Activated CD4-positive, alpha-beta memory T cell treated with anti-CD3 and anti-CD28 coated beads for 36 hours (primary cell): ENCODE measurements at regions not wholly inside any gene's neighbourhood (a gene's known extent, or its start where the extent isn't known, plus 50 kb on each side); places are given as distances from the start of the nearest gene placed in this dataset.

ENCODE experiments used
- CTCF ChIA-PET: fragments of 350-600 bp; sonication (Branson Sonifier 250); formaldehyde crosslinking; loops from one replicate; lab custom pipeline; 2021; ENCODE audit warnings: antibody characterized with exemption, inconsistent platforms; lab: Charles Lee
- POLR2A ChIA-PET: fragments of 350-600 bp; sonication (Branson Sonifier 250); formaldehyde crosslinking; loops from one replicate; lab custom pipeline; 2021; ENCODE audit warnings: antibody characterized with exemption; lab: Charles Lee
- DNase-seq: peaks from one replicate; pipeline ENCODE4 v3.0.0-alpha.2; 2020
- H3K27ac Mint-ChIP-seq: one replicate; pipeline ENCODE4 v1.8.0; 2021; ENCODE audit warnings: mixed read lengths
- H3K27me3 Mint-ChIP-seq: one replicate; pipeline ENCODE4 v1.8.0; 2021; ENCODE audit warnings: mixed read lengths
- H3K36me3 Mint-ChIP-seq: one replicate; pipeline ENCODE4 v1.8.0; 2021; ENCODE audit warnings: mixed read lengths
- H3K4me1 Mint-ChIP-seq: one replicate; pipeline ENCODE4 v1.8.0; 2021; ENCODE audit warnings: low read depth, mixed read lengths
- H3K4me3 Mint-ChIP-seq: one replicate; pipeline ENCODE4 v1.8.0; 2021; ENCODE audit warnings: mild to moderate bottlenecking, mixed read lengths
- H3K9me3 Mint-ChIP-seq: one replicate; pipeline ENCODE4 v1.8.0; 2021; ENCODE audit warnings: mixed read lengths
- intact Hi-C: fragments of 100-400 bp; cut with micrococcal nuclease; formaldehyde crosslinking; loops from one replicate; pipeline ENCODE4 v1.15.1; 2023

- Mint-ChIP-seq H3K4me3 (no peak overlapping the region), H3K4me1 (peaks cover 2% of the 10 kb centered on the region), H3K27ac (no peak overlapping the region), H3K9me3 (no peaks in the 10 kb centered on the region), H3K36me3 (no peaks in the 10 kb centered on the region), H3K27me3 (peaks cover 8% of the 10 kb centered on the region)
- no peak for DNase-seq
- ChIA-PET CTCF (no interaction called here), POLR2A (no interaction called here)
- intact Hi-C loops: no loop called here
Measured at GRCh38 chr13:110773480-110773879, 60.0 kb downstream of the ING1 start.

DNA sequence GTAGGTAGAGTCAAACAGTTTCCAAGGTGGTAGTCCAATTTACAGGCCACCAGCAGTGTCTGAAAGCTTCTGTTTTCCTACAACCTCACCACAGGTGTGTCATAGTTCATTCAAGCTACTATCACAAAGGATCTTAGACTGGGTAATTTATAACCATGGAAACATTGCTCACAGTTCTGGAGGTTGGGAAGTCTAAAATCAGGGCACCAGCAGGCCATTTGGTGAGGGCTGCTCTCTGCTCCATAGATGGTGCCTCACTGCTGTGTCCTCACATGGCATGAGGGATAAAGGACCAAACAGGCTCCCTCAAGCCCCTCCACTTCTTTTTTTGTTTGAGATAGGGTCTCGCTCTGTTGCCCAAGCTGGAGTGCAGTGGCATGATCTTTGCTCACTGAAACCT, 60.6 kb downstream of the ING1 start:
- Mint-ChIP-seq H3K27me3 (peaks cover 8% of the 10 kb centered on the region), H3K27ac (no peak overlapping the region), H3K36me3 (no peaks in the 10 kb centered on the region), H3K9me3 (no peaks in the 10 kb centered on the region), H3K4me1 (peaks cover 2% of the 10 kb centered on the region), H3K4me3 (no peak overlapping the region)
- DNase-seq: no peak
- ChIA-PET CTCF (no interaction called here), POLR2A (no interaction called here)
- intact Hi-C loops: no loop called here

GRCh38 chr13:110774490-110774889, 61.0 kb downstream of the ING1 start:
- H3K27ac Mint-ChIP-seq: no peak overlapping the region
- H3K4me3 Mint-ChIP-seq: no peak overlapping the region
- no peaks in the 10 kb centered on the region for H3K9me3 Mint-ChIP-seq
- peaks cover 2% of the 10 kb centered on the region for H3K4me1 Mint-ChIP-seq
- DNase-seq: no peak
- H3K27me3 Mint-ChIP-seq: peaks cover 8% of the 10 kb centered on the region
- intact Hi-C loops: no loop called here
- POLR2A ChIA-PET: no interaction called here
- no peaks in the 10 kb centered on the region for H3K36me3 Mint-ChIP-seq
- CTCF ChIA-PET: no interaction called here

- H3K4me3 Mint-ChIP-seq: no peak overlapping the region
- no peak for DNase-seq
- H3K27me3 Mint-ChIP-seq: peaks cover 10% of the 10 kb centered on the region
- POLR2A ChIA-PET: no interaction called here
- peaks cover 1% of the 10 kb centered on the region for H3K36me3 Mint-ChIP-seq
- intact Hi-C loops: no loop called here
- H3K4me1 Mint-ChIP-seq: peaks cover 2% of the 10 kb centered on the region
- H3K27ac Mint-ChIP-seq: no peak overlapping the region
- CTCF ChIA-PET: no interaction called here
- no peaks in the 10 kb centered on the region for H3K9me3 Mint-ChIP-seq
Measured at GRCh38 chr13:110775576-110775975, 62.1 kb downstream of the ING1 start.

GRCh38 chr13:110777251-110777820, 63.8 kb downstream of the ING1 start:
- Mint-ChIP-seq H3K27ac (no peak overlapping the region), H3K4me1 (no peaks in the 10 kb centered on the region), H3K9me3 (peaks cover 9% of the 10 kb centered on the region), H3K36me3 (peaks cover 1% of the 10 kb centered on the region), H3K27me3 (peaks cover 8% of the 10 kb centered on the region), H3K4me3 (no peak overlapping the region)
- POLR2A ChIA-PET: no interaction called here
- intact Hi-C loops: no loop called here
- no peak for DNase-seq
- CTCF ChIA-PET: no interaction called here

DNA sequence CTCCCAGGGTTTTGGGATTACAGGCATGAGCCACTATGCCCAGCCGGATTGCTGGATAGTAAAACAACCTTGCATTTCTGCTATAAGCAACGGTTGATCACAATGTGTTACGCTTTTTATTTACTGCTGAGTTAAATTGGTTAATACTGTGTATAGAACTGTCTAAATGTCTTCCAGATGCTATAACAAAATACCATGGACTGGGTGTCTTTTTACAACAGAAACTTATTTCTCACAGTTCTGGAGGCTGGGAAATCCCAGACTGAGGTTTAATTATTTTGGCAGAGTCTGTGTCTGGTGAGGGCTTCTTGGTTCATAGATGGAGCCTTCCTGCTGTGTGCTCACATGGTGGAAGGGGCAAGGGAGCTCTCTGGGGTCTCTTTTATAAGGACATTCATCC, 65.5 kb downstream of the ING1 start:
- intact Hi-C loops: no loop called here
- Mint-ChIP-seq H3K9me3 (peaks cover 20% of the 10 kb centered on the region), H3K27me3 (peaks cover 6% of the 10 kb centered on the region), H3K4me3 (no peak overlapping the region), H3K36me3 (peaks cover 7% of the 10 kb centered on the region), H3K27ac (no peak overlapping the region), H3K4me1 (no peaks in the 10 kb centered on the region)
- CTCF ChIA-PET: interaction anchor here (1.2 kb wide), 1 partner anchor 41 kb away, joined by 3 read pairs; no protein-coding TSS in a partner anchor
- POLR2A ChIA-PET: no interaction called here
- DNase-seq: no peak

DNA sequence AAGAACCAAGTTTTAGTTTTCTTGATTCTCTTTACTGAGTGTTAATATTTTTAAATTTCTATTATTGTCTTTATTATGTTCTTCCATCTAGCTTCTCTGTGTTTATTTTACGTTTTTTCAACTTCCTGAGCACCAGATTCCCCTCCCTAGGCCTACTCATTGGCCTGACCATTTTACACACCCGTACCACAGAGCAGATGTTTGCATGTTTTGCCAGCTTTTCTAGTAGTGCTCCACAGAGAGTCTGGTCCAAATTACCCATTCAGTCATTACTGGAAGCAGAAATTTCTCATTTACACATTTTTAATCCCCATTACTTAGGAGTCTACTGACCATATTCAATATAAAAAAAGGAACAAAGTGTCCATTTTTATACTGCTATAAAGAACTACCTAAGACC, 66.9 kb downstream of the ING1 start:
- no peaks in the 10 kb centered on the region for H3K4me1 Mint-ChIP-seq
- peaks cover 7% of the 10 kb centered on the region for H3K36me3 Mint-ChIP-seq
- peaks cover 20% of the 10 kb centered on the region for H3K9me3 Mint-ChIP-seq
- no peak overlapping the region for H3K4me3 Mint-ChIP-seq
- no peak for DNase-seq
- H3K27me3 Mint-ChIP-seq: peaks cover 5% of the 10 kb centered on the region
- no peak overlapping the region for H3K27ac Mint-ChIP-seq
- ChIA-PET POLR2A (no interaction called here), CTCF (no interaction called here)
- intact Hi-C loops: no loop called here

DNA sequence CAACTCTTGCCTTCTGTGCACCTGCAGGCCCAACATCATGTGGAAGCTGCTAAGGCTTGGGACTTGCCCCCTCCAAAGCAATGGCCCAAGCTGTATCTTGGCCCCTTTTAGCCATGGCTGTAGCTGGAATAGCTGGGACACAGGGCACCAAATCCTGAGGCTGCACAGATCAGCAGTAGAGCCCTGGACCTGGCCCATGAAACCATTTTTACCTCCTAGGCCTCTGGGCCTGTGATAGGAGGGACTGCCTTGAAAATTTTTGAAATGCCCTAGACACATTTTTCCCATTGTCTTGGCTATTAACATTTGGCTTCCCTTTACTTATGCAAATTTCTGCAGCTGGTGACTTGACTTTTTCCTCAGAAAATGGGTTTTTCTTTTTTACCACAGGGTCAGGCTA, 68.7 kb downstream of the ING1 start:
- peaks cover 5% of the 10 kb centered on the region for H3K27me3 Mint-ChIP-seq
- POLR2A ChIA-PET: no interaction called here
- no peak overlapping the region for H3K4me3 Mint-ChIP-seq
- H3K27ac Mint-ChIP-seq: no peak overlapping the region
- CTCF ChIA-PET: no interaction called here
- intact Hi-C loops: no loop called here
- DNase-seq: no peak
- no peaks in the 10 kb centered on the region for H3K4me1 Mint-ChIP-seq
- H3K36me3 Mint-ChIP-seq: peaks cover 7% of the 10 kb centered on the region
- peaks cover 20% of the 10 kb centered on the region for H3K9me3 Mint-ChIP-seq

- DNase-seq: no peak
- CTCF ChIA-PET: no interaction called here
- H3K27ac Mint-ChIP-seq: no peak overlapping the region
- peaks cover 20% of the 10 kb centered on the region for H3K9me3 Mint-ChIP-seq
- H3K4me1 Mint-ChIP-seq: no peaks in the 10 kb centered on the region
- intact Hi-C loops: no loop called here
- H3K27me3 Mint-ChIP-seq: peaks cover 7% of the 10 kb centered on the region
- peaks cover 7% of the 10 kb centered on the region for H3K36me3 Mint-ChIP-seq
- no peak overlapping the region for H3K4me3 Mint-ChIP-seq
- POLR2A ChIA-PET: no interaction called here
Measured at GRCh38 chr13:110784704-110785103, 71.2 kb downstream of the ING1 start.

DNA sequence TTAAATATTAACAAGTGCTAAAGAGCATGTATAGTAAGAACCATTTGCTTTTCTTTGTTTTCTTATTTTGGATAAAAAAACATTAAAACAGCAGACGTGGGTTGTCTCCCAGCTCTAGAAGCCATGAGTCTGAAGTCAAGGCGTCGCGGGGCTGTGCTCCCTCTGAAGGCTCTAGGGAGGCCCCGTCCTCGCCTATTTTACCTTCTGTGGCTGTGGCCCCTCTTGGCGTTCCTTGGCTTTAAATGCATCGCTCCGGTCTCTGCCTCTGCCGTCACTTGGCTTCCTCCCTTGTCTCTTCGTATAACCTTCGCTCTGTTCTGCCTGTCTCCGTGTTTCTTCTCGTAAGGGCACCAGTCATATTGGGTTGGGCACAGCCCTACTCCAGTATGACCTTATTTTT, 75.3 kb downstream of the ING1 start:
- Mint-ChIP-seq H3K4me3 (no peak overlapping the region), H3K27ac (no peak overlapping the region), H3K36me3 (no peaks in the 10 kb centered on the region), H3K4me1 (no peaks in the 10 kb centered on the region), H3K27me3 (peaks cover 5% of the 10 kb centered on the region), H3K9me3 (peaks cover 29% of the 10 kb centered on the region)
- ChIA-PET CTCF (no interaction called here), POLR2A (no interaction called here)
- no peak for DNase-seq
- intact Hi-C loops: no loop called here

DNA sequence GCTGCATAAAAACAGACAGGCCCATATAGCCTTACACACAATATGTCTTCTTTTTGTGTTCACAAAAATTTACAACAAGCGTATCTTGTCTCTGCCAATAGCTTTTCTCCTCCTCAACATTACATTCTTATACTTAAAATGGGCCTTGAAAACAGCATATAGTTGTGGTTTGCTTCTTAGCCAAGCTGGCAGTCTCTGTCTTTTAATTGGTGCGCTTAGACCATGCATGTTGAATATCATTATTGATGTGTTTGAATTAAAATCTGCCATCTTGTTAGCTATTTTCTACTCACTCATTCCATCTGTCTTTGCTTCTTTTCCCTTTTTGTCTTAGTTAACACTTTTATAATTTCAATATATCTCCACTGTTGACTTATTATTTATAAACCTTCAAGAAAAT, 76.4 kb downstream of the ING1 start:
- peaks cover 32% of the 10 kb centered on the region for H3K9me3 Mint-ChIP-seq
- POLR2A ChIA-PET: no interaction called here
- peaks cover 5% of the 10 kb centered on the region for H3K27me3 Mint-ChIP-seq
- no peaks in the 10 kb centered on the region for H3K36me3 Mint-ChIP-seq
- DNase-seq: no peak
- intact Hi-C loops: no loop called here
- no peak overlapping the region for H3K27ac Mint-ChIP-seq
- CTCF ChIA-PET: no interaction called here
- no peak overlapping the region for H3K4me3 Mint-ChIP-seq
- H3K4me1 Mint-ChIP-seq: no peaks in the 10 kb centered on the region

DNA sequence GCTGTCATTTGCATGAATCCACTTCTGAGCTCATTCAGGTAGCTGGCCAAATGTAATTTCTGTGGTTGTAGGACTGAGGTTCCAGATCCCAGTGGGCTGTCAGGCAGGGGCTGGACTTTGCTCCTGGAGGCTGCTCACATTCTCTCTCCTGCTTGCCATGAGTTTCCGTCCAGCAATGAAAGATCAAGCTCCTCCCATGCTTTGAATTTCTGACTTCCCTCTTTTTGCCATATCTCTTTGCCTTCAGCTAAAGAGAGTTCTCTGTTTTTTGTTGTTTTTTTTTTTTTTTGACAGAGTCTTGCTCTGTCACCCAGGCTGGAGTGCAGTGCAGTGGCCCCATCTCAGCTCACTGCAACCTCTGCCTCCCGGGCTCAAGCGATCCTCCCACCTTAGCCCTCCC, 76.9 kb downstream of the ING1 start:
- intact Hi-C loops: no loop called here
- CTCF ChIA-PET: no interaction called here
- POLR2A ChIA-PET: no interaction called here
- DNase-seq: no peak
- Mint-ChIP-seq H3K4me1 (no peaks in the 10 kb centered on the region), H3K27me3 (peaks cover 5% of the 10 kb centered on the region), H3K4me3 (no peak overlapping the region), H3K9me3 (peaks cover 32% of the 10 kb centered on the region), H3K36me3 (no peaks in the 10 kb centered on the region), H3K27ac (no peak overlapping the region)

DNA sequence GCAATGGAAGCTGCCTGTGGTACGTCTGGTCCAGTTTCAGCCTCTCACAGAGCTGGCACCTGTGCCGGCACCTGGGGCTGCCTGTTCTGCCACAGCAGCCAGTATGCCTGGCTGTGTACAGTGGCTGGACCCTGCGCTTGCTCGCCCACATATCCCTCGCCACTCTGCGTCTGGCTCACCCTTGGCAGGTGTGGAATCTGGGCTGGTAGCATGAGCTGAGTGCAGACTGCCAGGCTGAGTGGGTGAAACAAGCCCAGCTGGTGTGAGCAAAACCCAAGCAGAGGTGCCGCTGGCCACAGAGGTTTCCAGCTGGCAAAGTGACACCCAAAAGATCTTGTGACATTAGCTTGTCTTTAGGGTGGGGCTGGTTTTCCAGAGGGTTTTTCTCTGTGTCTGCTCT, 80.7 kb downstream of the ING1 start:
- no peaks in the 10 kb centered on the region for H3K36me3 Mint-ChIP-seq
- peaks cover 21% of the 10 kb centered on the region for H3K27me3 Mint-ChIP-seq
- H3K9me3 Mint-ChIP-seq: peaks cover 32% of the 10 kb centered on the region
- CTCF ChIA-PET: no interaction called here
- H3K27ac Mint-ChIP-seq: no peak overlapping the region
- DNase-seq: no peak
- POLR2A ChIA-PET: interaction anchor here (1.1 kb wide), 1 partner anchor 78 kb away, joined by 3 read pairs; no protein-coding TSS in a partner anchor
- intact Hi-C loops: no loop called here
- no peaks in the 10 kb centered on the region for H3K4me1 Mint-ChIP-seq
- H3K4me3 Mint-ChIP-seq: no peak overlapping the region
